ENCODE measurements at regions not wholly inside any gene's neighbourhood (a gene's known extent, or its start where the extent isn't known, plus 50 kb on each side); places are given as distances from the start of the nearest gene placed in this dataset.

GRCh38 chr14:30053103-30053502 is 125.5 kb upstream of the PRKD1 start:
- TF ChIP-seq CTCF (IDR thresholded peaks at IDR 0.05) (no peak), POLR2AphosphoS5 (IDR thresholded peaks at IDR 0.05) (no peak), POLR2A (IDR thresholded peaks at IDR 0.05) (no peak), EP300 (IDR thresholded peaks at IDR 0.05) (no peak)

Data from gastroesophageal sphincter (tissue), 3 donors.